T-helper 2 cell treated with Interferon-gamma antibody and Interleukin-4, amounts not matched to agents 5 μg/mL and 100 μg/mL, for 36 hours (primary cell): ENCODE measurements at regions not wholly inside any gene's neighbourhood (a gene's known extent, or its start where the extent isn't known, plus 50 kb on each side); places are given as distances from the start of the nearest gene placed in this dataset.
"Not testable (repeated sequence)": the region's sequence is repeated elsewhere in the genome, so short reads cannot be mapped to it uniquely, and the experiment has no call there.

ENCODE experiments used
- DNase-seq: peaks from one replicate; pipeline ENCODE4 v3.0.0; 2021; ENCODE audit warnings: low spot score
- H3K27ac Mint-ChIP-seq: one replicate; pipeline ENCODE4 v1.8.0; 2021; ENCODE audit warnings: mild to moderate bottlenecking, mixed read lengths
- H3K27me3 Mint-ChIP-seq: one replicate; pipeline ENCODE4 v1.8.0; 2021; ENCODE audit warnings: low read depth, mixed read lengths
- H3K36me3 Mint-ChIP-seq: one replicate; pipeline ENCODE4 v1.8.0; 2021; ENCODE audit warnings: low read depth, mixed read lengths
- H3K4me1 Mint-ChIP-seq: one replicate; pipeline ENCODE4 v1.8.0; 2021; ENCODE audit warnings: low read depth, mixed read lengths
- H3K4me3 Mint-ChIP-seq: one replicate; pipeline ENCODE4 v1.8.0; 2022; ENCODE audit warnings: mild to moderate bottlenecking, moderate library complexity, mixed read lengths
- H3K9me3 Mint-ChIP-seq: one replicate; pipeline ENCODE4 v1.8.0; 2021; ENCODE audit warnings: mixed read lengths

- Mint-ChIP-seq H3K4me3 (no peak overlapping the region), H3K9me3 (peaks cover 10% of the 10 kb centered on the region), H3K4me1 (no peaks in the 10 kb centered on the region), H3K27me3 (no peaks in the 10 kb centered on the region), H3K27ac (no peak overlapping the region), H3K36me3 (no peaks in the 10 kb centered on the region)
- DNase-seq: no peak
Observed at GRCh38 chr4:131426023-131426758, 1722.9 kb upstream of the PCDH10 start.

GRCh38 chr4:131427000-131427399, 1722.1 kb upstream of the PCDH10 start:
- no peaks in the 10 kb centered on the region for H3K4me1 Mint-ChIP-seq
- no peak overlapping the region for H3K4me3 Mint-ChIP-seq
- H3K36me3 Mint-ChIP-seq: no peaks in the 10 kb centered on the region
- no peaks in the 10 kb centered on the region for H3K27me3 Mint-ChIP-seq
- no peak overlapping the region for H3K27ac Mint-ChIP-seq
- DNase-seq: no peak
- H3K9me3 Mint-ChIP-seq: peaks cover 10% of the 10 kb centered on the region

- H3K9me3 Mint-ChIP-seq: peaks cover 13% of the 10 kb centered on the region
- H3K27ac Mint-ChIP-seq: no peak overlapping the region
- no peaks in the 10 kb centered on the region for H3K27me3 Mint-ChIP-seq
- H3K4me1 Mint-ChIP-seq: no peaks in the 10 kb centered on the region
- H3K36me3 Mint-ChIP-seq: no peaks in the 10 kb centered on the region
- H3K4me3 Mint-ChIP-seq: no peak overlapping the region
- DNase-seq: no peak
Observed at GRCh38 chr4:131430302-131430701, 1718.8 kb upstream of the PCDH10 start.

- no peak for DNase-seq
- no peaks in the 10 kb centered on the region for H3K36me3 Mint-ChIP-seq
- peaks cover 29% of the 10 kb centered on the region for H3K9me3 Mint-ChIP-seq
- no peaks in the 10 kb centered on the region for H3K27me3 Mint-ChIP-seq
- H3K4me1 Mint-ChIP-seq: no peaks in the 10 kb centered on the region
- H3K27ac Mint-ChIP-seq: no peak overlapping the region
- H3K4me3 Mint-ChIP-seq: no peak overlapping the region
Observed at GRCh38 chr4:131441004-131441688, 1707.9 kb upstream of the PCDH10 start.

- no peaks in the 10 kb centered on the region for H3K27me3 Mint-ChIP-seq
- H3K4me3 Mint-ChIP-seq: no peak overlapping the region
- no peaks in the 10 kb centered on the region for H3K9me3 Mint-ChIP-seq
- H3K27ac Mint-ChIP-seq: no peak overlapping the region
- DNase-seq: no peak
- H3K36me3 Mint-ChIP-seq: no peaks in the 10 kb centered on the region
- no peaks in the 10 kb centered on the region for H3K4me1 Mint-ChIP-seq
Observed at GRCh38 chr4:131447883-131448282, 1701.2 kb upstream of the PCDH10 start.

GRCh38 chr4:131450572-131451209, 1698.4 kb upstream of the PCDH10 start:
- H3K9me3 Mint-ChIP-seq: peaks cover 7% of the 10 kb centered on the region
- no peak for DNase-seq
- no peaks in the 10 kb centered on the region for H3K36me3 Mint-ChIP-seq
- H3K4me3 Mint-ChIP-seq: no peak overlapping the region
- H3K27me3 Mint-ChIP-seq: no peaks in the 10 kb centered on the region
- no peak overlapping the region for H3K27ac Mint-ChIP-seq
- H3K4me1 Mint-ChIP-seq: no peaks in the 10 kb centered on the region

- Mint-ChIP-seq H3K9me3 (peaks cover 14% of the 10 kb centered on the region), H3K27ac (no peak overlapping the region), H3K36me3 (no peaks in the 10 kb centered on the region), H3K4me3 (no peak overlapping the region), H3K4me1 (no peaks in the 10 kb centered on the region), H3K27me3 (no peaks in the 10 kb centered on the region)
- no peak for DNase-seq
Observed at GRCh38 chr4:131459430-131460101, 1689.5 kb upstream of the PCDH10 start.

- Mint-ChIP-seq H3K27me3 (no peaks in the 10 kb centered on the region), H3K4me1 (no peaks in the 10 kb centered on the region), H3K4me3 (no peak overlapping the region), H3K36me3 (no peaks in the 10 kb centered on the region), H3K9me3 (peaks cover 20% of the 10 kb centered on the region), H3K27ac (no peak overlapping the region)
- no peak for DNase-seq
Observed at GRCh38 chr4:131470360-131470759, 1678.7 kb upstream of the PCDH10 start.

GRCh38 chr4:131488772-131489171, 1660.3 kb upstream of the PCDH10 start:
- H3K4me3 Mint-ChIP-seq: no peak overlapping the region
- H3K27ac Mint-ChIP-seq: no peak overlapping the region
- no peaks in the 10 kb centered on the region for H3K36me3 Mint-ChIP-seq
- DNase-seq: no peak
- H3K9me3 Mint-ChIP-seq: peaks cover 7% of the 10 kb centered on the region
- H3K27me3 Mint-ChIP-seq: no peaks in the 10 kb centered on the region
- H3K4me1 Mint-ChIP-seq: no peaks in the 10 kb centered on the region

- not testable (repeated sequence) for DNase-seq, H3K27me3 Mint-ChIP-seq, H3K9me3 Mint-ChIP-seq, H3K4me1 Mint-ChIP-seq, H3K4me3 Mint-ChIP-seq, H3K27ac Mint-ChIP-seq, H3K36me3 Mint-ChIP-seq
Observed at GRCh38 chr4:131496211-131496610, 1652.9 kb upstream of the PCDH10 start.

- no peaks in the 10 kb centered on the region for H3K9me3 Mint-ChIP-seq
Observed at GRCh38 chr4:131499141-131499873, 1649.8 kb upstream of the PCDH10 start.

GRCh38 chr4:131509521-131509920, 1639.6 kb upstream of the PCDH10 start:
- H3K27me3 Mint-ChIP-seq: no peaks in the 10 kb centered on the region

More at GRCh38 chr4:131499141-131499873, 1649.8 kb upstream of the PCDH10 start:
- H3K27ac Mint-ChIP-seq: no peak overlapping the region
- no peaks in the 10 kb centered on the region for H3K4me1 Mint-ChIP-seq
- H3K4me3 Mint-ChIP-seq: no peak overlapping the region
- no peaks in the 10 kb centered on the region for H3K27me3 Mint-ChIP-seq
- H3K36me3 Mint-ChIP-seq: no peaks in the 10 kb centered on the region
- DNase-seq: no peak

GRCh38 chr4:131526686-131527085, 1622.4 kb upstream of the PCDH10 start:
- no peak for DNase-seq
- no peaks in the 10 kb centered on the region for H3K4me1 Mint-ChIP-seq
- no peaks in the 10 kb centered on the region for H3K27me3 Mint-ChIP-seq

More at GRCh38 chr4:131509521-131509920, 1639.6 kb upstream of the PCDH10 start:
- Mint-ChIP-seq H3K4me3 (no peak overlapping the region), H3K36me3 (no peaks in the 10 kb centered on the region), H3K9me3 (no peaks in the 10 kb centered on the region), H3K4me1 (no peaks in the 10 kb centered on the region), H3K27ac (no peak overlapping the region)
- no peak for DNase-seq

More at GRCh38 chr4:131526686-131527085, 1622.4 kb upstream of the PCDH10 start:
- no peak overlapping the region for H3K4me3 Mint-ChIP-seq
- no peaks in the 10 kb centered on the region for H3K9me3 Mint-ChIP-seq
- no peak overlapping the region for H3K27ac Mint-ChIP-seq
- H3K36me3 Mint-ChIP-seq: no peaks in the 10 kb centered on the region
